ENCODE measurements at regions not wholly inside any gene's neighbourhood (a gene's known extent, or its start where the extent isn't known, plus 50 kb on each side); places are given as distances from the start of the nearest gene placed in this dataset.

DNA sequence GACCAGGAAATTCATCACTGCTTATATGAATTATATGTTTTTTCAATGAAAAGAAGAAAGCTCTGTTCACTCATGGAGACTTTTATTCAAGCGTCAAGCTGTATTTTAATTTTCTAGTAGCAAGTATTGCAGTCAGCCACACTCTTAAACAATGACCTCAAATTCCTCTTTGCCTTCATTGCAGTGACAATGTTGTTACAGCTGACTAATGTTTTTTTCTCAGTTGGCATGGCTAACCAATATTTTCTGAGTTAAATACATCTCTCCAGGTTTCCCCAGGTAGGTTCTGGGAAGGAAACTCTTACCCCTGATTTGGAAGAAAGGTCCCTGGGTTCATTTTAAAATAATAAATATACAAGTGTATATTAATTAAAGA lies 241.5 kb downstream of the WDR11 start:
- TF ChIP-seq, protein P1, sequence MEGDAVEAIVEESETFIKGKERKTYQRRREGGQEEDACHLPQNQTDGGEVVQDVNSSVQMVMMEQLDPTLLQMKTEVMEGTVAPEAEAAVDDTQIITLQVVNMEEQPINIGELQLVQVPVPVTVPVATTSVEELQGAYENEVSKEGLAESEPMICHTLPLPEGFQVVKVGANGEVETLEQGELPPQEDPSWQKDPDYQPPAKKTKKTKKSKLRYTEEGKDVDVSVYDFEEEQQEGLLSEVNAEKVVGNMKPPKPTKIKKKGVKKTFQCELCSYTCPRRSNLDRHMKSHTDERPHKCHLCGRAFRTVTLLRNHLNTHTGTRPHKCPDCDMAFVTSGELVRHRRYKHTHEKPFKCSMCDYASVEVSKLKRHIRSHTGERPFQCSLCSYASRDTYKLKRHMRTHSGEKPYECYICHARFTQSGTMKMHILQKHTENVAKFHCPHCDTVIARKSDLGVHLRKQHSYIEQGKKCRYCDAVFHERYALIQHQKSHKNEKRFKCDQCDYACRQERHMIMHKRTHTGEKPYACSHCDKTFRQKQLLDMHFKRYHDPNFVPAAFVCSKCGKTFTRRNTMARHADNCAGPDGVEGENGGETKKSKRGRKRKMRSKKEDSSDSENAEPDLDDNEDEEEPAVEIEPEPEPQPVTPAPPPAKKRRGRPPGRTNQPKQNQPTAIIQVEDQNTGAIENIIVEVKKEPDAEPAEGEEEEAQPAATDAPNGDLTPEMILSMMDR (IDR thresholded peaks at IDR 0.05 in 4 of 5, conservative IDR thresholded peaks at IDR 0.05 in 1 of 5): no peak
- no peak for TF ChIP-seq POLR2A (IDR thresholded peaks at IDR 0.05)

Data from gastrocnemius medialis (tissue), 4 donors.